GM12878 (cell line): ENCODE measurements at regions not wholly inside any gene's neighbourhood (a gene's known extent, or its start where the extent isn't known, plus 50 kb on each side); places are given as distances from the start of the nearest gene placed in this dataset.
A peak's percentile ranks its signal among the peaks of the same experiment; 100 is the strongest.

Experiments
- CUX1 ChIP-seq: IDR thresholded peaks from 2 replicates; pipeline ENCODE4 v1.6.1; 2012; ENCODE audit warnings: improper control_type of control experiment, low read depth, low read length; ENCODE audit not compliant: insufficient replicate concordance
- E4F1 ChIP-seq: fragments of 450-650 bp; IDR thresholded peaks from 2 replicates; pipeline ENCODE4 v1.6.1; 2018; ENCODE audit warnings: borderline replicate concordance, mild to moderate bottlenecking; ENCODE audit not compliant: partially characterized antibody
- HDAC6 ChIP-seq: fragments of 200-600 bp; sonication (generic); IDR thresholded peaks from one replicate; pipeline ENCODE4 v1.8.0; 2017; ENCODE audit warnings: antibody characterized with exemption; ENCODE audit not compliant: unreplicated experiment
- HDGF ChIP-seq: fragments of 450-650 bp; IDR thresholded peaks from 2 replicates; pipeline ENCODE4 v1.6.1; 2016; ENCODE audit warnings: antibody characterized with exemption
- MTA2 ChIP-seq: fragments of 450-650 bp; IDR thresholded peaks from 2 replicates; pipeline ENCODE4 v1.6.1; 2016; ENCODE audit warnings: low read depth, mild to moderate bottlenecking, moderate library complexity
- MTA3 ChIP-seq: IDR thresholded peaks from 2 replicates; pipeline ENCODE4 v1.6.1; 2012; ENCODE audit warnings: low read length, inconsistent platforms, borderline replicate concordance
- NFYA ChIP-seq: IDR thresholded peaks from 2 replicates; pipeline ENCODE4 v1.6.1; 2011; ENCODE audit warnings: low read depth, mild to moderate bottlenecking, low read length, improper control_type of control experiment, borderline replicate concordance
- NR2C1 ChIP-seq: fragments of 450-650 bp; IDR thresholded peaks from 2 replicates; pipeline ENCODE4 v1.6.1; 2017; ENCODE audit warnings: antibody characterized with exemption, mild to moderate bottlenecking, moderate library complexity
- NR2C2 ChIP-seq: IDR thresholded peaks from 2 replicates; pipeline ENCODE4 v1.6.1; 2011; ENCODE audit warnings: borderline replicate concordance, low read depth; ENCODE audit not compliant: control insufficient read depth, insufficient read length
- NRF1 ChIP-seq: conservative IDR thresholded peaks from 2 replicates; pipeline ENCODE4 v1.6.1; 2011; ENCODE audit warnings: mild to moderate bottlenecking, low read depth, low read length, improper control_type of control experiment
- PAX5 ChIP-seq: IDR thresholded peaks from 2 replicates; pipeline ENCODE4 v1.6.1; 2011; ENCODE audit warnings: low read depth, low read length, borderline replicate concordance
- RB1 ChIP-seq: fragments of 450-650 bp; formaldehyde crosslinking; IDR thresholded peaks from 2 replicates; pipeline ENCODE4 v1.6.1; 2017; ENCODE audit warnings: mild to moderate bottlenecking, borderline replicate concordance
- RFX5 ChIP-seq: IDR thresholded peaks from 2 replicates; pipeline ENCODE4 v1.6.1; 2011; ENCODE audit warnings: low read depth, low read length, improper control_type of control experiment
- SIN3A ChIP-seq: IDR thresholded peaks from 2 replicates; pipeline ENCODE4 v1.6.1; 2012; ENCODE audit warnings: low read depth, low read length, improper control_type of control experiment
- TBL1XR1 ChIP-seq: IDR thresholded peaks from 2 replicates; pipeline ENCODE4 v1.6.1; 2012; ENCODE audit warnings: low read depth, low read length, improper control_type of control experiment
- TCF12 ChIP-seq: IDR thresholded peaks from 2 replicates; pipeline ENCODE4 v1.6.1; 2011; ENCODE audit warnings: low read depth, mild to moderate bottlenecking, low read length
- TCF3 ChIP-seq: IDR thresholded peaks from 2 replicates; pipeline ENCODE4 v1.6.1; 2012; ENCODE audit warnings: low read depth, mild to moderate bottlenecking, low read length, borderline replicate concordance; ENCODE audit not compliant: insufficient read depth
- TF ChIP-seq, protein P1 (sequence below): IDR thresholded peaks from 2 replicates; pipeline ENCODE4 v1.6.1; 2011; ENCODE audit warnings: borderline replicate concordance, low read depth, mild to moderate bottlenecking, moderate library complexity, mixed read lengths, low read length; ENCODE audit not compliant: insufficient read depth; ENCODE audit errors: extremely low read length
- TF ChIP-seq, protein P2 (sequence below): fragments of 450-650 bp; IDR thresholded peaks from 2 replicates; pipeline ENCODE4 v1.6.1; 2017; ENCODE audit warnings: low read depth, mild to moderate bottlenecking, moderate library complexity

DNA sequence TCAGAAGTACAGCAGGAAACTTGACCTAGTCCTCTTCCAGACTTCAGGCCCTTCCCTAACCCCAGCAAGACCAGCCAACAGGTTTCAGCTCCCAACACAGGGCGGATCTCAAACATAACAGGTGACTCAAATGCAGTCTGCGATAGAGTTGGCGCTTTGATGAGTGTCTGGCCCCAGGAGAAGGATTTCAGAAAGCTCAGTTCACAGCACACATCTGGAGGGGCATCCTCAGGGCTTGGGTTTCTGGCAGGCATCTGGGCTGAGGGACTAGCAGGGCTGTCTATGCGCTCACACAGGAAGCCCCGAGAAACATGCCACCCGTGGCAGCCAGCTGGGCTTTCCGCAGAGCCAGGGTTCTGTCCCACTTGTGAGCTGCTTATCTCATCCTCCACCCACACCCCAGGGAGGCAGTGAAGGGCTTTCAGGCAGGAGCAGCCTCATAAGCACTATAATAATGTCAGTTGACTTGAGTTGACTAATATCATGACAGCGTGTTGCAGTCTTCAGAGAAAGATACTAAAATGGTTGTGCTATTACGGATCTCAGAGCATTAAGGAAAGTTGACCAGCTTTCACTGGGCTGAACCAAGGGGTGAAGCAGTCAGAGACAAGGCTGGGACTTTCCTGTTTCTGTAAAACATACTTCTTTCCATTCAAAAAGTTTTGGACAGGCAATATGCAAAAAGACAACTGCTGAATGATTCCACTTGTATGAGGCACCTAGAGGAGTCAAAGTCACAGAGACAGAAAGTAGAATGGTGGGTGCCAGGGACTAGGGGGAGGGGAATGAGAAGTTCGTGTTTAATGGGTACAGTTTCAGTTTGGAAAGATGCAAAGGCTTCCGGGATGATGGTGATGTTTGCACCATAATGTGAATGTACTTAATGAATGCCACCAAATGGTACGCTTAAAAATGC lies 233.0 kb upstream of the IRF2BP2 start (continued):
- TF ChIP-seq TCF3 (peak; percentile 92), RFX5 (no peak), TBL1XR1 (no peak; the same call in 1 of the 2 replicates), MTA3 (peak; percentile 79; the same call in 1 of the 2 replicates), MTA2 (peak; percentile 74), NR2C2 (no peak), NR2C1 (no peak), NRF1 (no peak), SIN3A (peak; percentile 77; the same call in 1 of the 2 replicates), TCF12 (peak; percentile 95), RB1 (no peak), HDAC6 (no peak), CUX1 (no peak), NFYA (no peak), HDGF (peak; percentile 70; the same call in 1 of the 2 replicates), PAX5 (peak; percentile 81; the same call in 1 of the 2 replicates), E4F1 (no peak)
- TF ChIP-seq, protein P1, sequence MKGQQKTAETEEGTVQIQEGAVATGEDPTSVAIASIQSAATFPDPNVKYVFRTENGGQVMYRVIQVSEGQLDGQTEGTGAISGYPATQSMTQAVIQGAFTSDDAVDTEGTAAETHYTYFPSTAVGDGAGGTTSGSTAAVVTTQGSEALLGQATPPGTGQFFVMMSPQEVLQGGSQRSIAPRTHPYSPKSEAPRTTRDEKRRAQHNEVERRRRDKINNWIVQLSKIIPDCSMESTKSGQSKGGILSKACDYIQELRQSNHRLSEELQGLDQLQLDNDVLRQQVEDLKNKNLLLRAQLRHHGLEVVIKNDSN = no peak
- TF ChIP-seq, protein P2, sequence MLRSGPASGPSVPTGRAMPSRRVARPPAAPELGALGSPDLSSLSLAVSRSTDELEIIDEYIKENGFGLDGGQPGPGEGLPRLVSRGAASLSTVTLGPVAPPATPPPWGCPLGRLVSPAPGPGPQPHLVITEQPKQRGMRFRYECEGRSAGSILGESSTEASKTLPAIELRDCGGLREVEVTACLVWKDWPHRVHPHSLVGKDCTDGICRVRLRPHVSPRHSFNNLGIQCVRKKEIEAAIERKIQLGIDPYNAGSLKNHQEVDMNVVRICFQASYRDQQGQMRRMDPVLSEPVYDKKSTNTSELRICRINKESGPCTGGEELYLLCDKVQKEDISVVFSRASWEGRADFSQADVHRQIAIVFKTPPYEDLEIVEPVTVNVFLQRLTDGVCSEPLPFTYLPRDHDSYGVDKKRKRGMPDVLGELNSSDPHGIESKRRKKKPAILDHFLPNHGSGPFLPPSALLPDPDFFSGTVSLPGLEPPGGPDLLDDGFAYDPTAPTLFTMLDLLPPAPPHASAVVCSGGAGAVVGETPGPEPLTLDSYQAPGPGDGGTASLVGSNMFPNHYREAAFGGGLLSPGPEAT = peak; percentile 90
